Hepatocyte (in vitro differentiated cells): ENCODE measurements at regions not wholly inside any gene's neighbourhood (a gene's known extent, or its start where the extent isn't known, plus 50 kb on each side); places are given as distances from the start of the nearest gene placed in this dataset.
"Not testable (repeated sequence)": the region's sequence is repeated elsewhere in the genome, so short reads cannot be mapped to it uniquely, and the experiment has no call there.

Experiments
- DNase-seq: peaks from one replicate; pipeline ENCODE4 v3.0.0-alpha.2; 2016; ENCODE audit warnings: low spot score
- H2AFZ ChIP-seq: fragments of 200-600 bp; sonication (generic); 2 replicates; pipeline ENCODE4 v1.6.0; 2016; ENCODE audit warnings: antibody characterized with exemption, mild to moderate bottlenecking
- H3K27ac ChIP-seq: fragments of 200-600 bp; sonication (generic); 2 replicates; pipeline ENCODE4 v1.5.1; 2016; ENCODE audit warnings: mild to moderate bottlenecking
- H3K27me3 ChIP-seq: fragments of 200-600 bp; sonication (generic); 2 replicates; pipeline ENCODE4 v1.6.1; 2016
- H3K36me3 ChIP-seq: fragments of 200-600 bp; sonication (generic); replicated peaks from 2 replicates; pipeline ENCODE4 v1.5.1; 2016; ENCODE audit warnings: low read depth; ENCODE audit not compliant: insufficient read depth
- H3K4me1 ChIP-seq: fragments of 200-600 bp; sonication (generic); 2 replicates; pipeline ENCODE4 v1.5.1; 2016; ENCODE audit warnings: mild to moderate bottlenecking, moderate library complexity; ENCODE audit not compliant: insufficient read depth
- H3K4me2 ChIP-seq: fragments of 200-600 bp; sonication (generic); 2 replicates; pipeline ENCODE4 v1.6.0; 2016
- H3K4me3 ChIP-seq: fragments of 200-600 bp; sonication (generic); 2 replicates; pipeline ENCODE4 v1.5.1; 2016; ENCODE audit warnings: mild to moderate bottlenecking
- H3K79me2 ChIP-seq: fragments of 200-600 bp; sonication (generic); 2 replicates; pipeline ENCODE4 v1.6.0; 2017; ENCODE audit warnings: mild to moderate bottlenecking
- H3K9me2 ChIP-seq: fragments of 200-600 bp; sonication (generic); replicated peaks from 2 replicates; pipeline ENCODE4 v1.6.0; 2017; ENCODE audit warnings: mild to moderate bottlenecking; ENCODE audit not compliant: insufficient read depth
- H3K9me3 ChIP-seq: fragments of 200-600 bp; sonication (generic); 2 replicates; pipeline ENCODE4 v1.5.1; 2016; ENCODE audit warnings: low read depth, mild to moderate bottlenecking
- H4K20me1 ChIP-seq: fragments of 200-600 bp; sonication (generic); 2 replicates; pipeline ENCODE4 v1.6.0; 2016; ENCODE audit warnings: mild to moderate bottlenecking; ENCODE audit not compliant: insufficient read depth, poor library complexity, severe bottlenecking
- EZH2 ChIP-seq: fragments of 200-600 bp; sonication (generic); IDR thresholded peaks from 2 replicates; pipeline ENCODE4 v1.6.1; 2016; ENCODE audit warnings: antibody characterized with exemption, mild to moderate bottlenecking, borderline replicate concordance
- EZH2phosphoT487 ChIP-seq: fragments of 200-600 bp; sonication (generic); IDR thresholded peaks from one replicate; pipeline ENCODE4 v1.6.1; 2018; ENCODE audit warnings: antibody characterized with exemption, mild to moderate bottlenecking, low read depth, moderate library complexity; ENCODE audit not compliant: unreplicated experiment, severe bottlenecking
- WGBS: methylation state at CpG from one replicate; pipeline ENCODE4 v1.1.6; 2016; ENCODE audit warnings: low lambda C conversion rate; ENCODE audit errors: missing lambda C conversion rate; 5-methylcytosine and 5-hydroxymethylcytosine counted together
- TF ChIP-seq, protein P1 (sequence below): fragments of 200-600 bp; sonication (generic); IDR thresholded peaks from 2 replicates; pipeline ENCODE4 v1.5.1; 2016; ENCODE audit warnings: antibody characterized with exemption, mild to moderate bottlenecking; ENCODE audit not compliant: poor library complexity

DNA sequence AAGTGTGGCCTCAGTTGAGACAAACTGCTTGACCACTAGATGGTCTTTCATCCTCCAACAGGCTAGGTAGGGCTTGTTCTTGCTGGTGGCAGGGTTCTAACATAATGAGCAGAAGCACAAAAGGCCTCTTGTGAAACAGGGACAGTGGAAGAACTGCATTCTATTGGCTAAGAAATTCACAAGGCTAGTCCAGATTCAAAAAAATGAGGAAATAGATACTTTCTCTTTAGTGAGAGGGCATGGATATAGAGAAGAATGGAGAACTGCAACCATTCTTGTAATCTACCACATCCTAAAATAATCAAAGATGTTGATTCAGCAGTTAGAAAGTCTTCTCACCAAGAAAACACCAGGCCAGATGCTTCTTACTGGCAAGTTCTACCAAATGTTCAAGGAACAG lies 143.7 kb upstream of the LRIG1 start:
- Histone ChIP-seq H3K9me3 (no peaks in the 10 kb centered on the region), H3K27me3 (no peaks in the 10 kb centered on the region), H3K27ac (no peak overlapping the region), H3K36me3 (no peaks in the 10 kb centered on the region), H4K20me1 (no peaks in the 10 kb centered on the region), H2AFZ (no peak overlapping the region), H3K9me2 (no peaks in the 10 kb centered on the region), H3K4me1 (no peaks in the 10 kb centered on the region), H3K79me2 (no peaks in the 10 kb centered on the region), H3K4me2 (no peak overlapping the region), H3K4me3 (no peak overlapping the region)
- no peak for DNase-seq
- TF ChIP-seq EZH2 (no peak), EZH2phosphoT487 (no peak)
- TF ChIP-seq, protein P1, sequence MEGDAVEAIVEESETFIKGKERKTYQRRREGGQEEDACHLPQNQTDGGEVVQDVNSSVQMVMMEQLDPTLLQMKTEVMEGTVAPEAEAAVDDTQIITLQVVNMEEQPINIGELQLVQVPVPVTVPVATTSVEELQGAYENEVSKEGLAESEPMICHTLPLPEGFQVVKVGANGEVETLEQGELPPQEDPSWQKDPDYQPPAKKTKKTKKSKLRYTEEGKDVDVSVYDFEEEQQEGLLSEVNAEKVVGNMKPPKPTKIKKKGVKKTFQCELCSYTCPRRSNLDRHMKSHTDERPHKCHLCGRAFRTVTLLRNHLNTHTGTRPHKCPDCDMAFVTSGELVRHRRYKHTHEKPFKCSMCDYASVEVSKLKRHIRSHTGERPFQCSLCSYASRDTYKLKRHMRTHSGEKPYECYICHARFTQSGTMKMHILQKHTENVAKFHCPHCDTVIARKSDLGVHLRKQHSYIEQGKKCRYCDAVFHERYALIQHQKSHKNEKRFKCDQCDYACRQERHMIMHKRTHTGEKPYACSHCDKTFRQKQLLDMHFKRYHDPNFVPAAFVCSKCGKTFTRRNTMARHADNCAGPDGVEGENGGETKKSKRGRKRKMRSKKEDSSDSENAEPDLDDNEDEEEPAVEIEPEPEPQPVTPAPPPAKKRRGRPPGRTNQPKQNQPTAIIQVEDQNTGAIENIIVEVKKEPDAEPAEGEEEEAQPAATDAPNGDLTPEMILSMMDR = no peak

- H3K36me3 ChIP-seq = no peaks in the 10 kb centered on the region
- DNase-seq = no peak
- H3K27me3 ChIP-seq = no peaks in the 10 kb centered on the region
- no peak overlapping the region for H3K27ac ChIP-seq
- 83% methylated on average over 1 of the region's 1 CpG for WGBS
- H3K9me2 ChIP-seq = no peaks in the 10 kb centered on the region
- H3K4me3 ChIP-seq = no peak overlapping the region
- TF ChIP-seq, protein P1 = no peak
- TF ChIP-seq EZH2 (no peak), EZH2phosphoT487 (no peak)
- H2AFZ ChIP-seq = no peak overlapping the region
- H4K20me1 ChIP-seq = no peaks in the 10 kb centered on the region
- H3K79me2 ChIP-seq = no peaks in the 10 kb centered on the region
- no peak overlapping the region for H3K4me2 ChIP-seq
- no peaks in the 10 kb centered on the region for H3K4me1 ChIP-seq
- no peaks in the 10 kb centered on the region for H3K9me3 ChIP-seq
These were observed 148.2 kb upstream of the LRIG1 start for GRCh38 chr3:66648975-66649374.

GRCh38 chr3:66651520-66651919 lies 150.7 kb upstream of the LRIG1 start:
- H3K9me3 ChIP-seq, DNase-seq, H3K9me2 ChIP-seq, H3K4me3 ChIP-seq, H3K79me2 ChIP-seq, H3K4me1 ChIP-seq, H3K4me2 ChIP-seq, H3K36me3 ChIP-seq, H2AFZ ChIP-seq, H4K20me1 ChIP-seq, H3K27ac ChIP-seq, H3K27me3 ChIP-seq: not testable (repeated sequence)
- WGBS = 97% methylated on average over 24 of the region's 29 CpGs

- H2AFZ ChIP-seq, H3K9me3 ChIP-seq, H4K20me1 ChIP-seq, H3K4me1 ChIP-seq, H3K4me2 ChIP-seq, DNase-seq, H3K4me3 ChIP-seq, H3K36me3 ChIP-seq, H3K9me2 ChIP-seq, H3K79me2 ChIP-seq, H3K27me3 ChIP-seq, H3K27ac ChIP-seq: not testable (repeated sequence)
- WGBS = 94% methylated on average over 4 of the region's 4 CpGs
These were observed 151.3 kb upstream of the LRIG1 start for GRCh38 chr3:66652100-66652499.

- 91% methylated on average over 3 of the region's 3 CpGs for WGBS
- Histone ChIP-seq H3K4me3 (no peak overlapping the region), H3K79me2 (no peaks in the 10 kb centered on the region), H3K27ac (no peak overlapping the region), H3K4me2 (no peak overlapping the region), H3K9me3 (no peaks in the 10 kb centered on the region), H3K27me3 (no peaks in the 10 kb centered on the region), H4K20me1 (no peaks in the 10 kb centered on the region), H2AFZ (no peak overlapping the region), H3K4me1 (peaks cover 4% of the 10 kb centered on the region), H3K36me3 (no peaks in the 10 kb centered on the region), H3K9me2 (no peaks in the 10 kb centered on the region)
- no peak for DNase-seq
- no peak for TF ChIP-seq EZH2phosphoT487
- no peak for TF ChIP-seq EZH2
- TF ChIP-seq, protein P1 = no peak
These were observed 154.2 kb upstream of the LRIG1 start for GRCh38 chr3:66655044-66655443.
